Smooth muscle cell (in vitro differentiated cells): ENCODE measurements at regions not wholly inside any gene's neighbourhood (a gene's known extent, or its start where the extent isn't known, plus 50 kb on each side); places are given as distances from the start of the nearest gene placed in this dataset.

Source experiments
- DNase-seq: peaks from one replicate; lab custom pipeline; 2025; ENCODE audit not compliant: unreplicated experiment; lab: John Stamatoyannopoulos, UW
- H2AFZ ChIP-seq: fragments of 200-600 bp; sonication (generic); 2 replicates; pipeline ENCODE4 v1.6.0; 2016; ENCODE audit warnings: antibody characterized with exemption, low read depth, mild to moderate bottlenecking
- H3F3A ChIP-seq: fragments of 200-600 bp; sonication (generic); 2 replicates; pipeline ENCODE4 v1.6.0; 2017; ENCODE audit warnings: antibody characterized with exemption, low read depth
- H3K27ac ChIP-seq: fragments of 200-600 bp; sonication (generic); 2 replicates; pipeline ENCODE4 v1.5.1; 2016; ENCODE audit warnings: low read depth, mild to moderate bottlenecking
- H3K27me3 ChIP-seq: fragments of 200-600 bp; sonication (generic); 2 replicates; pipeline ENCODE4 v1.6.1; 2016; ENCODE audit warnings: low read depth, mild to moderate bottlenecking
- H3K36me3 ChIP-seq: fragments of 200-600 bp; sonication (generic); 2 replicates; pipeline ENCODE4 v1.5.1; 2016; ENCODE audit warnings: low read depth
- H3K4me1 ChIP-seq: fragments of 200-600 bp; sonication (generic); 2 replicates; pipeline ENCODE4 v1.5.1; 2016; ENCODE audit warnings: low read depth
- H3K4me2 ChIP-seq: fragments of 200-600 bp; sonication (generic); 2 replicates; pipeline ENCODE4 v1.6.0; 2016; ENCODE audit warnings: mild to moderate bottlenecking
- H3K4me3 ChIP-seq: fragments of 200-600 bp; sonication (generic); 2 replicates; pipeline ENCODE4 v1.5.1; 2016; ENCODE audit warnings: mild to moderate bottlenecking
- H3K79me2 ChIP-seq: fragments of 200-600 bp; sonication (generic); 2 replicates; pipeline ENCODE4 v1.6.0; 2016; ENCODE audit warnings: low read depth, mild to moderate bottlenecking
- H3K9ac ChIP-seq: fragments of 200-600 bp; sonication (generic); 2 replicates; pipeline ENCODE4 v1.6.0; 2016; ENCODE audit warnings: low read depth
- H3K9me3 ChIP-seq: fragments of 200-600 bp; sonication (generic); replicated peaks from 2 replicates; pipeline ENCODE4 v1.5.1; 2016; ENCODE audit warnings: low read depth
- H4K20me1 ChIP-seq: fragments of 200-600 bp; sonication (generic); 2 replicates; pipeline ENCODE4 v1.6.0; 2016; ENCODE audit warnings: low read depth
- CTCF ChIP-seq: fragments of 200-600 bp; sonication (generic); IDR thresholded peaks from 2 replicates; pipeline ENCODE4 v1.5.1; 2017; ENCODE audit warnings: borderline replicate concordance, mild to moderate bottlenecking, antibody characterized with exemption; ENCODE audit not compliant: insufficient read depth, poor library complexity, severe bottlenecking
- WGBS: methylation state at CpG from one replicate; pipeline ENCODE4 v1.1.7; 2016; ENCODE audit warnings: low lambda C conversion rate; 5-methylcytosine and 5-hydroxymethylcytosine counted together

GRCh38 chr17:65345261-65346005 is 208.3 kb downstream of the RGS9 start:
- no peak overlapping the region for H3K4me3 ChIP-seq
- peak overlapping the region; percentile 60 for H3K4me2 ChIP-seq
- H3F3A ChIP-seq: no peaks in the 10 kb centered on the region
- H3K4me1 ChIP-seq: no peaks in the 10 kb centered on the region
- no peaks in the 10 kb centered on the region for H4K20me1 ChIP-seq
- no peaks in the 10 kb centered on the region for H3K79me2 ChIP-seq
- no peak for TF ChIP-seq CTCF
- DNase-seq: no peak
- H3K36me3 ChIP-seq: no peaks in the 10 kb centered on the region
- peaks cover 2% of the 10 kb centered on the region for H3K9me3 ChIP-seq
- H3K27me3 ChIP-seq: no peaks in the 10 kb centered on the region
- H3K9ac ChIP-seq: peak overlapping the region; percentile 63
- H2AFZ ChIP-seq: peak overlapping the region; percentile 85
- peak overlapping the region; percentile 89 for H3K27ac ChIP-seq
- WGBS: 45% methylated on average over 15 of the region's 15 CpGs

- no peaks in the 10 kb centered on the region for H3K79me2 ChIP-seq
- H4K20me1 ChIP-seq: no peaks in the 10 kb centered on the region
- H3K9ac ChIP-seq: no peak overlapping the region
- no peak overlapping the region for H3K27ac ChIP-seq
- no peak overlapping the region for H3K4me2 ChIP-seq
- no peak for DNase-seq
- H3K4me1 ChIP-seq: no peaks in the 10 kb centered on the region
- peaks cover 4% of the 10 kb centered on the region for H3K9me3 ChIP-seq
- H3K4me3 ChIP-seq: no peak overlapping the region
- H2AFZ ChIP-seq: no peak overlapping the region
- TF ChIP-seq CTCF: no peak
- no peaks in the 10 kb centered on the region for H3K36me3 ChIP-seq
- H3F3A ChIP-seq: no peaks in the 10 kb centered on the region
- no peaks in the 10 kb centered on the region for H3K27me3 ChIP-seq
Measured at GRCh38 chr17:65340401-65340800, 203.2 kb downstream of the RGS9 start.

GRCh38 chr17:65334406-65334805 is 197.2 kb downstream of the RGS9 start:
- Histone ChIP-seq H3K4me2 (no peak overlapping the region), H3K79me2 (no peaks in the 10 kb centered on the region), H3K27ac (no peak overlapping the region), H3K27me3 (no peaks in the 10 kb centered on the region), H3K4me3 (no peak overlapping the region), H3K36me3 (no peaks in the 10 kb centered on the region), H4K20me1 (no peaks in the 10 kb centered on the region), H2AFZ (no peak overlapping the region), H3K9me3 (no peaks in the 10 kb centered on the region), H3F3A (no peaks in the 10 kb centered on the region), H3K9ac (no peak overlapping the region), H3K4me1 (no peaks in the 10 kb centered on the region)
- no peak for TF ChIP-seq CTCF
- 89% methylated on average over 6 of the region's 6 CpGs for WGBS
- no peak for DNase-seq

- no peaks in the 10 kb centered on the region for H3K4me1 ChIP-seq
- no peaks in the 10 kb centered on the region for H3F3A ChIP-seq
- H3K36me3 ChIP-seq: no peaks in the 10 kb centered on the region
- H3K4me3 ChIP-seq: no peak overlapping the region
- DNase-seq: no peak
- no peak for TF ChIP-seq CTCF
- no peaks in the 10 kb centered on the region for H3K79me2 ChIP-seq
- no peak overlapping the region for H2AFZ ChIP-seq
- H3K27ac ChIP-seq: peak overlapping the region; percentile 79
- H3K27me3 ChIP-seq: no peaks in the 10 kb centered on the region
- H3K9me3 ChIP-seq: no peaks in the 10 kb centered on the region
- H4K20me1 ChIP-seq: no peaks in the 10 kb centered on the region
- H3K4me2 ChIP-seq: no peak overlapping the region
- no peak overlapping the region for H3K9ac ChIP-seq
- 64% methylated on average over 3 of the region's 3 CpGs for WGBS
Measured at GRCh38 chr17:65332779-65333178, 195.6 kb downstream of the RGS9 start.
